Right lobe of liver (tissue), 4 donors: ENCODE measurements at regions not wholly inside any gene's neighbourhood (a gene's known extent, or its start where the extent isn't known, plus 50 kb on each side); places are given as distances from the start of the nearest gene placed in this dataset.

Experiments used
- CTCF ChIP-seq, 4 donors: fragments of 200-600 bp in 3 of 4; fragments of 450-650 bp in 1 of 4; IDR thresholded peaks; one replicate each; pipeline versions ENCODE4 v1.5.1 to v1.8.0; 2016 to 2022; ENCODE audit warnings: antibody characterized with exemption in 4 of 4, mild to moderate bottlenecking in 2 of 4
- POLR2A ChIP-seq: fragments of 450-650 bp; IDR thresholded peaks from one replicate; pipeline ENCODE4 v1.6.1; 2017; ENCODE audit warnings: antibody characterized with exemption, mild to moderate bottlenecking
- donor health status: DM: no; HTN: no; CAD: no.
- donor health status: DM: no; HTN: no; CAD: no.
- donor health status: DM: no; HTN: yes; CAD: no.

GRCh38 chr15:79756365-79756764, 140.4 kb downstream of the MTHFS start:
- TF ChIP-seq CTCF (IDR thresholded peaks at IDR 0.05) (no peak), POLR2A (no peak)
